ENCODE measurements at regions not wholly inside any gene's neighbourhood (a gene's known extent, or its start where the extent isn't known, plus 50 kb on each side); places are given as distances from the start of the nearest gene placed in this dataset.
A peak's percentile ranks its signal among the peaks of the same experiment; 100 is the strongest.

DNA sequence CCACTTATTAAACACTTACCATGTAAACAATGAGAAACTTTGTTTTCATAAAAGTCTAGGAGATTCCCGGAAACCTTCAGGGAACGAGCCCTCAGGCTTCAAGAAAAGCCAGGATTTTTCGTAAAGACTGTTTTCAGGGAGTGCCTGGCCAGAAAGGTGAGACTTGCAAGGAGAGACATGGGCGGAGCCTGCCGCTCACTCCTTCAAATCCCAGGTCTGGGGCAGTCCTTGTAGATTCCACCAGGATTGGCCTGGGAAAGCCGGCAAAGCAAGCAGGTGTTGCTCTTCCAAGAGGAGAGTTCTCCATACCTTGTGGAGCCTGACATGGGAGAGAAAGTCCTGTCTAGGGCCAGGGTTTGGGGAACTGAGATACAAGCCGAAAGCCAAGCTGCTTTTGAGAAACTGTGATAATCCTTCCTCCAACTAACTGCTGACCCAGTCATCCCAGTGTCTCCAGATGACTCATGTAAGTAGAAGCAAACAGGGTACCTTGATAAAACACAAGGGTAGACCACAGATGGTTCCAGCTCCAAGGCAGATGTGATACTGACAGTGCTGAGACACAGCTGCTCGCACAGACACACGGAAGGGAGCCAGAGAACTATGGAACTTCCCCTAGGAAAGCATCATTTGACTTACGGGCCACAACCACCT lies 69.4 kb upstream of the NAA20 start:
- no peak for DNase-seq
- Histone ChIP-seq H3K9me3 (replicated peaks) (no peaks in the 10 kb centered on the region), H3K4me1 (peaks cover 82% of the 10 kb centered on the region), H3K27me3 (ENCODE audit: low read depth) (no peaks in the 10 kb centered on the region), H3K27ac (replicated peaks) (peak overlapping the region; percentile 1), H3K4me3 (no peak overlapping the region), H3K36me3 (peaks cover 44% of the 10 kb centered on the region)
- intact Hi-C loops (cut with micrococcal nuclease): no loop called here
- TF ChIP-seq, protein P1, sequence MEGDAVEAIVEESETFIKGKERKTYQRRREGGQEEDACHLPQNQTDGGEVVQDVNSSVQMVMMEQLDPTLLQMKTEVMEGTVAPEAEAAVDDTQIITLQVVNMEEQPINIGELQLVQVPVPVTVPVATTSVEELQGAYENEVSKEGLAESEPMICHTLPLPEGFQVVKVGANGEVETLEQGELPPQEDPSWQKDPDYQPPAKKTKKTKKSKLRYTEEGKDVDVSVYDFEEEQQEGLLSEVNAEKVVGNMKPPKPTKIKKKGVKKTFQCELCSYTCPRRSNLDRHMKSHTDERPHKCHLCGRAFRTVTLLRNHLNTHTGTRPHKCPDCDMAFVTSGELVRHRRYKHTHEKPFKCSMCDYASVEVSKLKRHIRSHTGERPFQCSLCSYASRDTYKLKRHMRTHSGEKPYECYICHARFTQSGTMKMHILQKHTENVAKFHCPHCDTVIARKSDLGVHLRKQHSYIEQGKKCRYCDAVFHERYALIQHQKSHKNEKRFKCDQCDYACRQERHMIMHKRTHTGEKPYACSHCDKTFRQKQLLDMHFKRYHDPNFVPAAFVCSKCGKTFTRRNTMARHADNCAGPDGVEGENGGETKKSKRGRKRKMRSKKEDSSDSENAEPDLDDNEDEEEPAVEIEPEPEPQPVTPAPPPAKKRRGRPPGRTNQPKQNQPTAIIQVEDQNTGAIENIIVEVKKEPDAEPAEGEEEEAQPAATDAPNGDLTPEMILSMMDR (IDR thresholded peaks at IDR 0.05; ENCODE audit: borderline replicate concordance): no peak

DNA sequence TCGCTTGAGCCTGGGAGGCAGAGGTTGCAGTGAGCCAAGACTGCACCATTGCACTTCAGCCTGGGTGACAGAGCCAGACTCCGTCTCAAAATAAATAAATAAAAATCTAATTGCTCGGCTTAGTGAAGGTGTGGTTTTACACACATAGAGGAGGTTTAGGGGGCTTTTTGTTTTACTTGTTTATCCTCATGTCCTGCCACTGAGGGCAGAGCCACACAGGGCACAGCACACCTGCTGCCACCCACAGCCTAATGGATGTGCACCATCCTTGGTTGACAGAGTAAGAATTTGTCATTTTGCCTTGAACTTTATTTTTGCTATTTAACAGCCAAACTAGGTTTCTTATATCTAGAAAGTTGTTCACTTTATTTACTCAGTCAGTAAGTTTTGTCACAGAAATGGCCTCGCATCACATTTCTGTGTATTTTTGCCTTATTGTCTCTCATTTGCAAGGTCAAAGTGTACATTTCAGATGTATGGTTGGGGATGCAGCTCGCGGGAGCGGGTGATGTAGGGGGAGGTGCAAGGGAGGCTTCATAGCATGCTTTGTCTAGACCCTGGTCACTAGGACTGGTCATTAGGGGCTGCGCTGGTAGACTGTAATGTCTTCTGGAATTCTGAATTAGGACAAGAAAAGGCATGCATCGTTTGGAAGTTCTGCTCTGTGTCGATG lies 67.8 kb upstream of the NAA20 start:
- H3K36me3 ChIP-seq: peaks cover 55% of the 10 kb centered on the region
- intact Hi-C loops (cut with micrococcal nuclease): no loop called here

DNA sequence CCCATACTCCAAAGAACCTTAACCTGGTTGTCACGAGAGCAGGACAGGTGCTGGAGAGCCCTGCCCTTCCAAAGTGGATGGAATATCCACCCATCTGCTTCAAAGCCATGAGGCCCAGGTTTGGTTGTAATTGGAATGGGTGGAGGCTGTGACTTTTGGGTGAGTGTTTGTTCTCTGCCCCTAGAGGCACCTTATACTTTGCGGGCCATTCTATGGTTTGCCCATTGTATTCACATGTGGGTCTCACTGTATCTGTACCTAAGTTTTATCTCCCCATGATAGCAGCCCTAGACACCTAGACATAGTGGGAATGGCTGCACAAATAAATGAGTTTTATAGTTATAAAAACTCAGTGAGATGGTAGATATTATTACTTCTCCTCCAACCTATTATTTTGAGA lies 67.1 kb upstream of the NAA20 start:
- TF ChIP-seq, protein P1 (IDR thresholded peaks at IDR 0.05; ENCODE audit: borderline replicate concordance): no peak
- Histone ChIP-seq H3K27ac (replicated peaks) (no peak overlapping the region), H3K27me3 (ENCODE audit: low read depth) (no peaks in the 10 kb centered on the region), H3K4me1 (peaks cover 69% of the 10 kb centered on the region), H3K36me3 (peaks cover 56% of the 10 kb centered on the region), H3K9me3 (replicated peaks) (no peaks in the 10 kb centered on the region), H3K4me3 (no peak overlapping the region)
- intact Hi-C loops (cut with micrococcal nuclease): no loop called here
- no peak for DNase-seq

More for the DNA sequence above, 67.8 kb upstream of the NAA20 start:
- Histone ChIP-seq H3K27ac (replicated peaks) (no peak overlapping the region), H3K4me3 (no peak overlapping the region), H3K27me3 (ENCODE audit: low read depth) (no peaks in the 10 kb centered on the region), H3K9me3 (replicated peaks) (no peaks in the 10 kb centered on the region), H3K4me1 (peaks cover 76% of the 10 kb centered on the region)
- no peak for DNase-seq
- TF ChIP-seq, protein P1 (IDR thresholded peaks at IDR 0.05; ENCODE audit: borderline replicate concordance): no peak

DNA sequence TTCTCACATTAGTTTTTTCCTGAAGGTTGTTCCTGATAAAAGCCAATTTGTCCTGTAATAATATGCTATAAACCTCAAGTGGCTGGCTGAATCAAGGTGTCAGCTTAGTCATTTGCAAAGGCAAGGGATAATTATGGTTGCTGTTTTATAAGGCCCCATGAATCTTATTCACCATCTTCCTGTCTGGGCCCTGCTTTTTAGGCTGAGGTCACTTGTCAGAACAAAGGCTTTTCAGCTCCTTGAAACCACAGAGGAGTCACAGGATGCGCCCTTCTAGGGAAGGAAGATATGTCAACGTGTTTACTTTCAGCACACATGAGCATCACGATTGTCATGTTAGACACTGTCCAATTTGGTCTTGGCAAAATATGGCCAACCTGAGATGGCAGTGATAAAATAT lies 64.8 kb upstream of the NAA20 start:
- intact Hi-C loops (cut with micrococcal nuclease): no loop called here
- Histone ChIP-seq H3K4me1 (peaks cover 48% of the 10 kb centered on the region), H3K9me3 (replicated peaks) (no peaks in the 10 kb centered on the region), H3K4me3 (no peak overlapping the region), H3K27ac (replicated peaks) (no peak overlapping the region), H3K27me3 (ENCODE audit: low read depth) (no peaks in the 10 kb centered on the region), H3K36me3 (peaks cover 70% of the 10 kb centered on the region)
- TF ChIP-seq, protein P1 (IDR thresholded peaks at IDR 0.05; ENCODE audit: borderline replicate concordance): no peak
- DNase-seq: no peak

DNA sequence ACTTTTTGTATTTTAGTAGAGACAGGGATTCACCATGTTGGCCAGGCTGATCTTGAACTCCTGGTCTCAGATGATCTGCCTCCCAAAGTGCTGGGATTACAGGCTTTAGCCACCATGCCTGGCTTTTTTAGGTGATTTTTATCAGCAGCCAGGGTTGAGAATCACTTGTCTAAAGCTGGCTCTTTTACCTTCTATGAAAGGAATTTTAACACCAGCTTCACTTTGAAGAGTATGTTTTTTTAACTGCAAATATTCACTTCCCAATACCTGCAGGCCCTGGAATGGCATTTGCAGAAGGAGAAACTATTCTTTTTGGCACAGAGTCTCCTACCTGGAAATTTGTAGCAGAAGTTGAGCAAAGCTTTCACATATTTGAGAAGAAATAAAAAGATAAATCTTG lies 63.6 kb upstream of the NAA20 start:
- H3K4me1 ChIP-seq: peaks cover 40% of the 10 kb centered on the region
- H3K27me3 ChIP-seq (ENCODE audit: low read depth): no peaks in the 10 kb centered on the region
- H3K27ac ChIP-seq (replicated peaks): no peak overlapping the region
- intact Hi-C loops (cut with micrococcal nuclease): no loop called here
- TF ChIP-seq, protein P1 (IDR thresholded peaks at IDR 0.05; ENCODE audit: borderline replicate concordance): no peak
- no peaks in the 10 kb centered on the region for H3K9me3 ChIP-seq (replicated peaks)
- H3K4me3 ChIP-seq: no peak overlapping the region
- peaks cover 71% of the 10 kb centered on the region for H3K36me3 ChIP-seq
- DNase-seq: no peak
